ENCODE measurements at regions not wholly inside any gene's neighbourhood (a gene's known extent, or its start where the extent isn't known, plus 50 kb on each side); places are given as distances from the start of the nearest gene placed in this dataset.

- TF ChIP-seq CTCF (IDR thresholded peaks at IDR 0.05; ENCODE audit: low read depth, low read length): no peak
- no peak for DNase-seq (ENCODE audit: extremely low read depth, low read depth)
These were observed 2234.4 kb downstream of the ARAP2 start for GRCh38 chr4:34009951-34010350.

- no peak for DNase-seq (ENCODE audit: extremely low read depth, low read depth)
- TF ChIP-seq CTCF (IDR thresholded peaks at IDR 0.05; ENCODE audit: low read depth, low read length): no peak
These were observed 2233.4 kb downstream of the ARAP2 start for GRCh38 chr4:34010751-34011519.

- TF ChIP-seq CTCF (IDR thresholded peaks at IDR 0.05; ENCODE audit: low read depth, low read length): no peak
- DNase-seq (ENCODE audit: extremely low read depth, low read depth): no peak
These were observed 2209.1 kb downstream of the ARAP2 start for GRCh38 chr4:34035225-34035624.

GRCh38 chr4:34037280-34037679 is 2207.0 kb downstream of the ARAP2 start:
- no peak for TF ChIP-seq CTCF (IDR thresholded peaks at IDR 0.05; ENCODE audit: low read depth, low read length)
- DNase-seq (ENCODE audit: extremely low read depth, low read depth): no peak

GRCh38 chr4:34039766-34040165 is 2204.5 kb downstream of the ARAP2 start:
- DNase-seq (ENCODE audit: extremely low read depth, low read depth): no peak
- no peak for TF ChIP-seq CTCF (IDR thresholded peaks at IDR 0.05; ENCODE audit: low read depth, low read length)

- DNase-seq (ENCODE audit: extremely low read depth, low read depth): no peak
- no peak for TF ChIP-seq CTCF (IDR thresholded peaks at IDR 0.05; ENCODE audit: low read depth, low read length)
These were observed 2201.2 kb downstream of the ARAP2 start for GRCh38 chr4:34043131-34043530.

- TF ChIP-seq CTCF (IDR thresholded peaks at IDR 0.05; ENCODE audit: low read depth, low read length): no peak
- peak; percentile 16 for DNase-seq (ENCODE audit: extremely low read depth, low read depth)
These were observed 2197.7 kb downstream of the ARAP2 start for GRCh38 chr4:34046580-34046979.
